EH (cell line): ENCODE measurements at regions not wholly inside any gene's neighbourhood (a gene's known extent, or its start where the extent isn't known, plus 50 kb on each side); places are given as distances from the start of the nearest gene placed in this dataset.

Experiments
- DNase-seq: peaks from one replicate; pipeline ENCODE4 v3.0.0-alpha.2; 2015; ENCODE audit warnings: low read depth

DNA sequence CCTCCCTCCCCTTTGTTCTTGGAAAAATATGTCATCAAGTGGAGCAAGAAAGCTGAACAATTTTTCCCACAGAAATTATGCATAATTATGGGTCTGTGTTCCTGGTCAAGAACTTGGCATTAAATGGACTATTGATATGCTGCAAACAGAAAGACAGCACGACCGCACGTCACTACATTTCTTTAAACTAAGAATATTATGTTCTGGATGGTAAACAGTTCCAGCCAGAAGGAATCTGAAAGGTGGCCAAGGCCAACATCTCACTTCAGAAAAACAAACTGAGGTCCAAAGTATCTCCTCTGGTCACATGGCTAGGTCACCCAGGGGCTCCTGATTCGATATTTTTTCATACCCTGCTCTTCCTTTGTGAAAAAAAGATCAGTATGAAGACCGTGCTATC, 173.3 kb upstream of the GAS1 start:
- no peak for DNase-seq

DNA sequence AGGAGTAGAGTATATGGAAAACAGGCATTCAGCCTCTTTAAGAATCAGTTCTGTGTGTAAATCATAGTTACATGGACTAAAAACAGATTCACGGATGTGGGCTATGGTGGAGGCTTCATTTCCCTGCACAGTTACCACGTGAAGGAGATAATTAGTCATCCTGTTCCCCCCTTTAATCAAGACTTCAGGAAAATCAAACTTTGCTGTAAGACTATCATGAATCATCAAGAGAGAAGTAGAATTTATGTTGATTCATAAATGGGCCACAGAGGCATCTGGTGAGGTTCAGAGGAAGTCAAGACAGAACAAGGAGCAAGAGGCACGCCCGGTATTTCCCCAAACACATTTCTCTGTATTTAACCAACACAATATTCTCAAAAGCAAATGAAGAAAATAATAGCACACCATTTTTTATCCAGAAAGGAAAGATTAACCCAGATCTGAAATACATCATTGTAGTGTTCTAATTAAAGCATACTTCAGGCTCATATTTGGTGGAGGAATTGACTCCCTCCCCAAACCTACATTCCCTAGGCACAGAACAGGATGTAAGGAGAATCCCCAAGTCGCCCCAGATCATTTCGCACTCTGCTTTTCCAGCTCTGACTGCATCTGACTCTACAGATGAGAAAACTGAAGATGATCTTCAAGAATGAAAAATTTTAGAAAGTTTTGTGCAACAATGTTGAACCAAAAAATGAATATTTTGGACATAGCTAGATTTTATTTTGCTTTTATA, 175.8 kb upstream of the GAS1 start:
- peak; percentile 94 for DNase-seq

DNA sequence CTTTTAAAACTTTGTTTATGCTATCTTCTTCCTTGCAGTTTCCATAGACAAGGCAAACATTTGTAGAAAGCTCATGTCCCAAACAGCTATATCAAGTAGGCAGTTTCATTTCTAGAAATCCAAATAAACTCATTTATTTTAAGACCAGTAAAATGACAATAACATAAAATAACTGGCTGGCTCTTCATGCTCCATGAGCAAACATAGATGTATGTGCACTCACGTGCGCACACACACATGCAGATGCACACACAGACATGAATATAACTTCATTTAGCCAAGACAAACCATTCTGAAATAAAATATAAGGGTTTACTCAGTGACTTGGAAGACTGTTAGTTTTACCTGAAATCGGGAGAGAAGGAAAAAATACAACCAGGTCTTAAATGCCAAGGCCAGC, 176.5 kb upstream of the GAS1 start:
- no peak for DNase-seq

DNA sequence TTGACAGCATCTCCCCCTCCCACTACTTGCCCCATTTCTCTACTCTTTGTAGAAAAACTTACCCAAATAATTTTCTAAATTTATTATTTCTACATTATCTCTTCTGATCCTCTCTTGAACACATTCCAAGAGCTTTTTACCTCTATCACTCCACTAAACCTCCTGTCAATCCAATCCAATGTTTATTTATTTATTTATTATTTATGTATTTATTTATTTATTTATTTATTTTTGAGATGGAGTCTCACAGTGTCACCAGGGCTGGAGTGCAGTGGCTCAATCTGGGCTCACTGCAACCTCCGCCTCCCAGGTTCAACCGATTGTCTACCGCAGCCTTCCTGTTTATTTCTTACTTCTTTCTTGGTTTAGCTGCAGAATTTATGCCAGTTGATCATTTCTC, 178.5 kb upstream of the GAS1 start:
- no peak for DNase-seq

DNA sequence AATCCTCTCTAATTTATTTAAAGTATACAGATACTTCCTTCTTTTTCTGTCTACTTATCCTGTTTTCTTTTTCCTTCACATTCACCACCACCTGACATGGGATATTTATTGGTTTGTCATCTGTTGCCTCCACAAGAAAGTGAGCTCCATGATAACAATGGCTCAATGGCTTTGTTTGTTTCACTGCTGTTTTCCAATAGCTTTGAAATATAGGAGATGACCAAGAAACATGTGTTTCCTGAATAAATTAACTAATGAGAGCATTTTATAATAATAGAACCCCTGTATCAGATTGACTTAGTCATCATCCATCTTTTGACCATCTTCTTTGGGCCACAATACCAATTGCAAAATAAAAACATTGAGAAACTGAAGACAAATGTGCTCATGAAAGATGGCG, 180.2 kb upstream of the GAS1 start:
- no peak for DNase-seq

DNA sequence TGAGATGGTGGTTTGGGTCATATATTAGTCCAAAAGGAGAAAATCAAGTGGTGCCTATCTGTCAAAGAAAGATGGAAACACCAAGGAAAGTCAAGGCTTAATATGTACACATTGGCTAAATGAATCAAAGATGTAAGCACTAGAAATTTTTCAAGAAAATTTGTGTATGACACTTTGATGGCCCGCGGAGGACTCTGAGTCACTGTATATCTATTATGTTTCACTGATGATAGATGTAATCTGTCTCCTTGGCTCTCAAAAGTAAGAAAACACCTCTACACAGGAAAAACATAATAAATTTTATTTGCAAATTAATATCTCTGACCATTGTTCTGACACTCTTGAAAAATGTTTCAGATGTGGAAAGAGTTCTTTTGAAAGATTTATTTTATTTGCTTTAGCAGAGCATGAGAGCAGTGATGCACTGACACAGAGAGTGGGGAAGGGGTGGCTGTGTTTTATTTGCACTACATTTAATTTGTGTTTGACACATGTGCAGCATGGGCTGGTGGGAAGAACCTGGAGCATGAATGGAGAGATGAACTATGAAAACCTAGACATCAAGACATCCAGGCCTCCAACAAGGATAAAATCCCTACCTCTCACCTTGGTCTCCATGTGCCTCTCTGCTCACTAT, 180.8 kb upstream of the GAS1 start:
- DNase-seq = no peak

DNA sequence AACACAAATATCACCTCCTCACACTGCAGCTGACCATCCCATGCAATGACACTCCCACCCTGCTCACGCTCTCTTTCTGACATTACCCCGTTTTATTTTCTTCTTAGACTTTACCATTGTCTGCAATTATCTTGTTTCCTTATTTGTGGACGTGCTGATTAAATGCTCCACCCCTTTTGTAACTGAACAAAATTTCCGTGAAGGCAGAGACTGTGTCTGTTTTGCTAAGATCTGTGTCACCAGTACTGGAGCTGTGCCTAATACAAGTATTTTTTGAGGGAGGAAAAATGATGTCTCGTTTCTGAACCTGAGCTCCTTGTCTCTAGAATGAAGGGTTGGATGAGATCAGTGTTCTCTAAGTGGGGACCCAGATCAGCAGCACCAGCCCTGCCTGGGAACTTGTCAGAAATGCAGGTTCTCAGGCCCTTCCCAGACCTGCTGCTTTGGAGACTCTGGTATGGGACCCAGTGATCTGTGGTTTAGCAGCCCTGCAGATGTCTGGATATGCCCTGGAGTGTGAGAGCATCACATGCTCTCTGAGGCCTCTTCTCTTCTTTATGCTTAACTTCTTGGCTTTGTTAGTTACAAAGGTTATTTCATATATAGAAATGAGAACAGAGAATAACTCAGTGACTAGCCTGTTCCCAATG, 181.7 kb upstream of the GAS1 start:
- no peak for DNase-seq

DNA sequence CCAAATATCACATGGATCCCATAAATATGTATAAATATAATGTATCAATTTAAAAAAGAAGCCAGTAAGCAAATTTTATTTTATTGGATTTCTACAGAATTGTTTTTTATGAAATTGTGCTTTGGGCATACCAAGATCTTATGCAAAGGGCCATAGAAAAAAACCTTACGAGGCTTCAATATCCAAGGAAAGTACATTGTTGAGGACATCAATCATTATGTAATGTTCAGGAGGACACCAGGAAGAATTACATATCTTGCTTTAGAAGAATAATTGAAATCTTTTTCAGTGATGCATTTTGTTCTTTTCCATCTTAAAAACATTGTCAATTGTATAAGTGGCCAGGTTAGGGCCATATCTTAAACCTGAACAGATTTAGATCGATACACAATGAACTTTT, 187.8 kb upstream of the GAS1 start:
- DNase-seq = no peak

DNA sequence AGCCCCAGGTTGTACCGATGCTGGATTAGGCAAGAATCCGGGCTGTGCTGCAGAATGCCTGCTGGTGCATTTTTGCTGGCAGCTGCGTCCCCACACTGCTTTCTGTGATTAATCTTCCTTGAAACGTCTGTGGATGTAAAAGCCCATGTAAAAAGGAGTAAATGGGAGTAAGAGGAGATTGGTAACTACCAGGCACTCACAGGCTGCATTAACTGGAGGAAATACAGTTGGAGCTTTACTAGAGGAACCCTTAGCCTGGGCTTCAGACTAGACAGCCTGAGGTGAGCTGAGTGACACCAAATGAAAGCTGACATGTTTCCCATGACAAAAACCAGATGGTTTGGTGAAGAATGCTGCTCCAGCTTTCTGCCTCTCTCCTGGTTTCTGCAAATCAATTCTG, 190.4 kb upstream of the GAS1 start:
- no peak for DNase-seq

DNA sequence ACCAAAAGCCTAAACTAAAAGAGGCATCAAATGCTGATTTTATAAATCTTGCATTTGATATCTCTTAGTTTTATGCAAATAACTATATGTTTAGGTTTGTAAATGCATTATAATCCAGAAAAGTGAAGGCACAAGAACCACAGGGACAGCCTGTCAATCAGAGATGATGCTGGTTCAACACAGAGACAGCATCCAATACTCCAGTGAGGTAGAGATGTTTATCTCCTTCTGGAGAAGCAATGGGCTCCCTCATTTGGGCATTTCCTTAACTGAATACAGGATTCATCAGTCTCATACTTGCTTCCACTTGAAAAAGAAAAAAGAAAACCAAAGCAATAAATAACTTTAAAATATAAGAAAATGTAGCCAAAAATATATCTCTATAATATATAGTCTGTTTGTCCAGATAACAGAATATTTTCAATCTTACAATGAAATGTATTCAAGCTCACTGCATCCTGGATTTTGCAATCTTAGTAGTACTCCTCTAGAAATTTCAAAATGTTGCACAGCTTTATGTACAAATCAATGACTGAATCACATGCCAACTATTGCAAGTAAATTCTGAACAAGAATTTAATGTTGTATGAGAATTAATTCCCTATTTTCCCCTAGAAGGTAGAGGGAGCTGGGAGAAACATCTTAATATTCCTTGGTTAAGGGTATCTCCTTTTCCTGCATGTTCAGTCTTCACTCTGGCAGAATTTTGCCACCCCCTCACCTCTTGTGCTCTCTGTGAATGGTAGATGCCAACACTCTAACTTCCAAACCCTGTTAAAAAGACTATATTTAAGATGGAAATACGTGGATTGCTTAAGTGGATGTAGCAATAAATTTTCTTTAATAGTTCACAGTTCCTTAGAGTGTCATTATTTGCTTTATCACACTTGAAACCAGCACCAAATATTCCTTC, 191.1 kb upstream of the GAS1 start:
- DNase-seq = no peak

DNA sequence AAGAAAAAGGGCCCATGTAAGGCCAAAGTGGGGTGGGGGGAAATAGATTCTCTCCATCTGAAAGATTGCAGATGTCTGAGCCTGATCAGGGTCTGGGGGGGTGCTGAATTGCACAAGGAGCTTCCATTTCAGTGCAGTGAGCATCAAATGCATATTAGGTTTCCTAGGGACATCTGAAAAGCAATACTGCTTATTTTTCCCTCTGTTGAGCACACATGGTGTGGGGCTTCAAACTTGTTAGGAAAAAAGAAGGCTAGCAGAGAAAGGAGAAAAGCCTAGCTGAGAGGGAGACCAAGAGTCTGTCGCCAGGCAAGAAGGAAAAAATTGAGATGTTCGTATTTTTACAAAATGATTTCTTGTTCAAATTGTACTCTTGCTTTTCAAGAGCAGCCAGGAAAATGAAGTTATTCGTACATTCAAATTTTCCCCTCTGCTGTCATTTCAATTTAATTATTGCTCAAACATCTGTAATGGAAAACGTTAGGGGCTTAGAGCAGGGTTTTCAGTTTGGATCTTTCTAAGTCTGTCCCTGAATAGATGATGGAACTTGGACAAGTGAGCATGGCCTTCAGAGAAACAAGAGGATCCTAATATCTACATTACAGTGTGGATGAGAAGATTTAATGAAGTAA, 191.9 kb upstream of the GAS1 start:
- DNase-seq = no peak

DNA sequence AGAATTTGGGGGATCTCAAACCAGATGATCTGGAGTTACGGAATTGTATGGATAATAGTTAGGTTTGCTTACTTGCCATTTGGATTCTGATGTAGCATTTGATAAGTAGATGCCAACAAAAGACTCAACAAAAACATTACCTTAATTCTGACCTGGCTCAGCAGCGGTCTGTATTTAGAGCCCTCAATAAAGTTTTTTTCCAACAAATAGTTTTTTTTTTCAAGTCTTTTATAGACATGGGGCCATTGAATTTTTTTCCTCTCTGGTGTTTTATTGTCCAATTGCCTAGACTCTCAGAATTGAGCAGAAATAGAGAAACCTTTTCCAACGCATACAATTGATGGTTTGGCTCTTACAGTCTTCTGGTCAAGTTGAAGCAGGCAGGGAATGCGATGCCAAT, 192.8 kb upstream of the GAS1 start:
- DNase-seq = no peak

DNA sequence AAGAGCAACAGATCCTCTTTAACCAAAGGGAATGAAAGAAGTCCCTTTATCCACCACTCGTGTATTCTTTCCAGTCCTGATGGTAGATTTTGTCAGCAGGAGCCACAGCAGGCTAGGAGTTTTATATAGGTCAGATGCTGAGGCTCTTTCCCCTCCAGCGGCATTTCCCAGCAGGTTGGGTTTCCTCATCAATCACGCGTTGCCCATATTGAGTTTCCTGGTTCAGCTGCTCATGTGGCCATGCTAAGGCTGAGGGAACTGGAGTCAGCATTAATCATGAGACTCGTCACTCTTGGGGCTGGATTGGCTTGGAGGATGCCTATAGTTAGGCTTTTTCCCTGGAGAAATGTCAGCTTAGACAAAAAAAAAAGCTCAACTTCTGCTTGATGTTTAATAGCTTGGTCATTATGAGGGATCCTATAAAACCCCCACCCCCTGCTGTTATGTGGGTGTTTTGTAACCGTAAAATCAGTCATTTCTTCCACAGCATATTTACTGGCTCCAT, 193.4 kb upstream of the GAS1 start:
- no peak for DNase-seq

DNA sequence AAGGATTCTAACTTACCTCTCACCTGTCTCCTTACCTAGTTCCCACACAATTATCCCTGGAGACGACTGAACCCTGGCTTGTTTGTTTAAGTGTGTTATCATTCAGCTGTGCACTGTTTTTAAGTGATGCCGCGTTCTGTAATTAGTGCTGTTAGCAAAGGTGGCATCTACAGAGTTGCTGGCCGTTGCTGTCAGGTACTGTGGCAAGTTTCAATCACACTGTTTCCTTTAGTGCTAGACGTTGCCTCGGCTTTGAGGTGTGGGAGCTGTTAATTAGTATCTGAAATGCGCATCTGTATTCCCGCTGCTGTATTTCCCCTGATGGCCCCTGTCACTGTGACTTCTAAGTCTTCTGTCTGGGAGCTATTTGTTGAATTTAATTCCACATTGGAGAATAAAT, 193.8 kb upstream of the GAS1 start:
- no peak for DNase-seq

DNA sequence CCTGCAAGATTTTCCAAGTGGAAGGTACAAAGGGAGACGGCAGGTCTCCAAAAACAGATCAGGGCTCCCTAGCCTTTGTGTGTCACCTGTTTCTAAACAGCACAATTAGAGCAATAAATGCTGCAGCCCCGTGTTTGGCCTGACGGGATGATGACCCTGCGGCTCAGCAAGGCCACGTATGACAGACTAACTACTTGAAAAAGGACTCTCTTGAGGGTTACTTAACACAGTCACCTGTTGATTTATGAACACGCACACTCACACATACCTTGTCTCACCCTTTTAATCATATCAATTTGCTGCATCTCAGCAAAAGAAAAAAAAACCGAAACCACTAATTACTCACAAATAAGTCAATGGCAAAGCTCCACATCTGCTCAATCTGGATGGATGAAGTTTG, 199.6 kb upstream of the GAS1 start:
- no peak for DNase-seq

DNA sequence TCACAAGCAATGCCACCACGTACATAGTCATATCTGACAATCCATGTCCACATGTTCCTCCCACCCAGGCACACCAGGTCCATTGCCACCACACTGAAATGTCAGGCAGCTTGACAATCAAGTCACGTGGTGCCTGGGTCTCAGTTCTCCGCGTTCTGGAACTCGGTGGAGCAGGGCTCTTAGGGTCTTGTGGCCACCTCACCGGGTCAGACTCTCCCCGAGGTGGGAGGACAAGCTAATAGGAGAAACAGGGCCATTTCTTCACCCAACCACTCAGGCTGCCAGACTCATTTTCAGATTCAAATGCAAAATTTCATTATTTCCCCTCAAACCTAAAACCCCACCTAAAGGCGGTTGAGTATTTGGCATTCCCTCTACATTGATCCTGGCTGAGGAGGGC, 200.5 kb upstream of the GAS1 start:
- DNase-seq = no peak

DNA sequence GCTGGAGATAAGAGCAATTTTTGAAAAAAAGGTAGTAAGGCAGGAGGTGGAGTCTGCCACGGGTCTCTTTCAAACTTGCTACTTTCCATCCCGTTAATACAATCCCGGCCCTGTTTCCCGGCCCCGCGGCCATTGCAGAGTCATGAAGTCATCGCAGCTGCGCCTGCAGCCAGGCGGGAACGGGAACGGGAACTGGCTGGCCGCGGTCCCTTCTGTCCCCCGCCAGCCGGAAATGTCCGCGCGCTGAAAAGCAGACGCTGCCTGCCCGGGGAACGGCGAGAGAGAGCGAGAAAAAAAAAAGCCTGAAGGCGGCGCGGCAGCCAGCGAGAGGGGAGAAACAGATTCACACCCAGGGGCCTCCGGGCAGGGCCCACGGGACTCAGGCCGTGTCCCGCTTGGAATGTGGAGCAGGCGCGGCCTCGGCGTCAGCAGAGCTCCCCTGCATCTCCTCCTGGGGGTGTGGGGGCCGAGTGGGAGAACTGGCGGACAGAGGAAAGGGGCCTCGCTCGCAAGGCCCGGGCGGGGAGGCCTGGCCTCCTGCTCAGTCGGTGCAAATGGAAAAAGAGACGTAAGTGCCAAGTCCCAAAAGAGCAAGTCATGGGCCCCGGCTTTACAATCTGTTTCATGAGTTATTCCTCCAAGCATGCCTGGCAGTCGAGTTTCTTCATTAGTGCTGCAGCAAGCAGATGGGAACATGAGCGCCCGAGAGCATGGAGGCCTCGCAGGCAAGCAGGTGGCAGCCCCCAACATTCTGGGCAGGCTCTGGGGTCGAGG, 201.2 kb upstream of the GAS1 start:
- DNase-seq = peak; percentile 86

DNA sequence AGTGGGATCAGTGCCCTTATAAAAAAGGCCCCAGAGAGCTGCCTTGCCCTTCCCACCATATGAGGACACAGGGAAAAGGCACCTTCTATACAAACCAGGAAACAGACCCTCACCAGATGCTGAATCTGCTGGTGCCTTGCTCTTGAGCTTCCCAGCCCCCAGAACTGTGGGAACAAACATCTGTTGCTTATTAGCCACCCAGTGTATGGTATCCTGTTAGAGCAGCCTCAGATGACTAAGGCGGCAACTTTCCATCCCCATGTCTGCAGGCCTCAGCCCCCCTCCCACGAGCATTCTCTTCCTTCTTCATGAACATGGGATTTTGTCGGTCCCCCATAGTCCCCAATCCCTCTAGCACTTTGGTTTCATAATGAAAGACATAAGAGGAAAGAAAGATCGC, 202.5 kb upstream of the GAS1 start:
- peak; percentile 79 for DNase-seq

DNA sequence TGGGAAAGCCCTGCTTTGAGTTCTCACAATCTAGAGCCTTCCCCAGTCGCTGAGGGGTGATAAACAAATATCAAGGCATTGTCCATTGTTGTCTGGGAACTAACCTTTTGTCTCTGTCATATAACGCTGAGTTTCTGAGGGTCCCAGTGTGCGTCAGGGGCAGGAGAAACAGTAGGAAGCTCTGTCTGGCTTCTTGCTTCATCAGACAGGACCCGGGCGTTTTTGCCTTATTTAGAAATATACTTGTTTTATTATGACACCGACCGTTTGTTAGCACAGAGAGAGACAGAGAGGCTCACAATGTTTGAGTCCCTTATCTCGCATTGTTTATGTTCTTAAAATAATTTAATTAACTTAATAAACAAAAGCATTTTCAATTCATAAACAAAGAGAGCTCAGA, 204.9 kb upstream of the GAS1 start:
- no peak for DNase-seq

DNA sequence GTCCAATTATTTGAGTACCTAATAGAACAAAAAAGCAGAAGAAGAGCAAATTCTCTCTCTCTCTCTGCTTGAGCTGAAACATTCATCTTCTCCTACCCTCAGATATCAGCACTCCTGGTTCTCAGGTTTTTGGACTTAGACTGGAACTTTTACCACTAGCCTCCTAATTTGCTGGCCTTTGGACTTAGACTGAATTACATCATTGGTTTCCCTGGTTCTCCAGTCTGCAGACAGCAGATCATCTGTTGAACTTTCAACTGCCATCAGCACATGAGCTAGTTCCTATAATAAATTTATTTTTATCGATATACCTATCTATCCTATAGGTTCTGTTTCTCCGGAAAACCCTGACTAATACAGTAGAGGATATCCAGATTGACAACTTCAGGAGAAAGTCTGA, 208.9 kb upstream of the GAS1 start:
- DNase-seq = no peak

DNA sequence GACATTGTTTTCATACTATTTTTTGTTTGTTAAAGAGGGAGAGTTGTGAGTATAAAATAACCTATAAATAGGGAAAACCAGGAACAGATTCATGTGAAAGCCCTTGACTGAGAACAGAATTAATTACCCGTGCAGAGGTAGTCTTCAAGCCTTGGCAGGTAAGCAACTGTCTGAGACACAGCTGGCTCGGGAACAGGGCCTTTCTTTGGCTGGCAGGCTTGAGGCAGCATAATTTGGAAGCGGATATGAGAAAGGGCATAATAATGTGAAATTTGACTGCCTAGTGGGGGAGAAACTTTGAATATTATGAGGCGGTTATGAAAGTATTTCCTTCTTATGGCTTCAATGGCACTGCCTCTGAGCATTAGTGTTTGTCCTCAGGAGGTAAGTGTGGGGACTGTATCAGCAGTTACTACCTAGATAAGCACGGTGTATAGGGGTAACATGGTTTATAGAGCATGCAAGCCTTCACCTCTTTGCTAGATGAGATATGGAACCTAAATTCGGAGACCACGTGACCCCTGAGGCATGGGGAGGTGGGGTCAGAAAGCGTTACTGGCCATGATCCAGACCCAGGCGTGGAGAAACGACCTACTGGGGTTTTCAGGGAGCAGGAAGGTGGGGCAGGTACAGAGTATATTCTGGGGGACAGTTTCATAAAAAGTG, 210.2 kb upstream of the GAS1 start:
- no peak for DNase-seq
